Loucy (cell line): ENCODE measurements at regions not wholly inside any gene's neighbourhood (a gene's known extent, or its start where the extent isn't known, plus 50 kb on each side); places are given as distances from the start of the nearest gene placed in this dataset.

Experiments
- H2AFZ ChIP-seq: fragments of 200-600 bp; sonication (generic); 2 replicates; pipeline ENCODE4 v1.6.0; 2016; ENCODE audit warnings: antibody characterized with exemption, mild to moderate bottlenecking, low read length, moderate library complexity
- H3F3A ChIP-seq: fragments of 200-600 bp; 2 replicates; pipeline ENCODE4 v1.6.0; 2016; ENCODE audit warnings: antibody characterized with exemption, low read depth, mild to moderate bottlenecking
- H3K27me3 ChIP-seq: fragments of 200-600 bp; sonication (generic); 2 replicates; pipeline ENCODE4 v1.6.1; 2014; ENCODE audit warnings: low read length, mild to moderate bottlenecking; ENCODE audit not compliant: insufficient read depth, poor library complexity, severe bottlenecking
- H3K36me3 ChIP-seq: fragments of 200-600 bp; sonication (generic); 2 replicates; pipeline ENCODE4 v1.6.1; 2016; ENCODE audit warnings: low read length; ENCODE audit not compliant: insufficient read depth
- H3K4me1 ChIP-seq: fragments of 200-600 bp; sonication (generic); 2 replicates; pipeline ENCODE4 v1.5.1; 2014; ENCODE audit warnings: low read length, mild to moderate bottlenecking; ENCODE audit not compliant: insufficient read depth, poor library complexity, severe bottlenecking
- H3K4me2 ChIP-seq: fragments of 200-600 bp; sonication (generic); 2 replicates; pipeline ENCODE4 v1.6.0; 2014; ENCODE audit warnings: antibody characterized with exemption, low read length, low read depth, mild to moderate bottlenecking; ENCODE audit not compliant: poor library complexity, severe bottlenecking
- H3K4me3 ChIP-seq: fragments of 200-600 bp; sonication (generic); 2 replicates; pipeline ENCODE4 v1.5.1; 2014; ENCODE audit warnings: low read length, mild to moderate bottlenecking, mixed read lengths; ENCODE audit not compliant: poor library complexity, severe bottlenecking
- H3K79me2 ChIP-seq: fragments of 200-600 bp; sonication (generic); 2 replicates; pipeline ENCODE4 v1.6.1; 2014; ENCODE audit warnings: low read length; ENCODE audit not compliant: insufficient read depth
- H3K9ac ChIP-seq: fragments of 200-600 bp; sonication (generic); 2 replicates; pipeline ENCODE4 v1.6.0; 2014; ENCODE audit warnings: mild to moderate bottlenecking, low read depth, low read length, moderate library complexity; ENCODE audit not compliant: poor library complexity, severe bottlenecking
- H3K9me2 ChIP-seq: fragments of 200-600 bp; sonication (generic); replicated peaks from 2 replicates; pipeline ENCODE4 v1.6.1; 2016; ENCODE audit warnings: low read depth, low read length, mixed read lengths
- H3K9me3 ChIP-seq: fragments of 200-600 bp; sonication (generic); 2 replicates; pipeline ENCODE4 v1.6.1; 2014; ENCODE audit warnings: mild to moderate bottlenecking, antibody characterized with exemption, low read length, low read depth; ENCODE audit not compliant: insufficient read depth
- H4K20me1 ChIP-seq: fragments of 200-600 bp; sonication (generic); 2 replicates; pipeline ENCODE4 v1.6.0; 2014; ENCODE audit warnings: antibody characterized with exemption, low read length, mild to moderate bottlenecking; ENCODE audit not compliant: insufficient read depth, poor library complexity, severe bottlenecking
- EZH2phosphoT487 ChIP-seq: fragments of 200-600 bp; IDR thresholded peaks from 2 replicates; pipeline ENCODE4 v1.6.1; 2018; ENCODE audit warnings: antibody characterized with exemption, mild to moderate bottlenecking, moderate library complexity, borderline replicate concordance
- TF ChIP-seq, protein P1 (sequence below): fragments of 200-600 bp; sonication (generic); conservative IDR thresholded peaks from 2 replicates; pipeline ENCODE4 v1.5.1; 2014; ENCODE audit warnings: mild to moderate bottlenecking, antibody characterized with exemption, low read length

GRCh38 chr6:88358846-88359245 lies 192.7 kb upstream of the CNR1 start:
- H3F3A ChIP-seq: no peaks in the 10 kb centered on the region
- H3K9me2 ChIP-seq: no peaks in the 10 kb centered on the region
- no peak overlapping the region for H3K4me3 ChIP-seq
- TF ChIP-seq, protein P1, sequence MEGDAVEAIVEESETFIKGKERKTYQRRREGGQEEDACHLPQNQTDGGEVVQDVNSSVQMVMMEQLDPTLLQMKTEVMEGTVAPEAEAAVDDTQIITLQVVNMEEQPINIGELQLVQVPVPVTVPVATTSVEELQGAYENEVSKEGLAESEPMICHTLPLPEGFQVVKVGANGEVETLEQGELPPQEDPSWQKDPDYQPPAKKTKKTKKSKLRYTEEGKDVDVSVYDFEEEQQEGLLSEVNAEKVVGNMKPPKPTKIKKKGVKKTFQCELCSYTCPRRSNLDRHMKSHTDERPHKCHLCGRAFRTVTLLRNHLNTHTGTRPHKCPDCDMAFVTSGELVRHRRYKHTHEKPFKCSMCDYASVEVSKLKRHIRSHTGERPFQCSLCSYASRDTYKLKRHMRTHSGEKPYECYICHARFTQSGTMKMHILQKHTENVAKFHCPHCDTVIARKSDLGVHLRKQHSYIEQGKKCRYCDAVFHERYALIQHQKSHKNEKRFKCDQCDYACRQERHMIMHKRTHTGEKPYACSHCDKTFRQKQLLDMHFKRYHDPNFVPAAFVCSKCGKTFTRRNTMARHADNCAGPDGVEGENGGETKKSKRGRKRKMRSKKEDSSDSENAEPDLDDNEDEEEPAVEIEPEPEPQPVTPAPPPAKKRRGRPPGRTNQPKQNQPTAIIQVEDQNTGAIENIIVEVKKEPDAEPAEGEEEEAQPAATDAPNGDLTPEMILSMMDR: no peak
- no peak for TF ChIP-seq EZH2phosphoT487
- no peaks in the 10 kb centered on the region for H3K9me3 ChIP-seq
- H3K79me2 ChIP-seq: no peaks in the 10 kb centered on the region
- H3K9ac ChIP-seq: no peak overlapping the region
- H3K36me3 ChIP-seq: no peaks in the 10 kb centered on the region
- no peak overlapping the region for H3K4me2 ChIP-seq
- H2AFZ ChIP-seq: no peak overlapping the region
- no peaks in the 10 kb centered on the region for H3K27me3 ChIP-seq
- no peaks in the 10 kb centered on the region for H3K4me1 ChIP-seq
- H4K20me1 ChIP-seq: no peaks in the 10 kb centered on the region

- Histone ChIP-seq H4K20me1 (no peaks in the 10 kb centered on the region), H3K36me3 (no peaks in the 10 kb centered on the region), H3F3A (no peaks in the 10 kb centered on the region), H3K9me2 (no peaks in the 10 kb centered on the region), H2AFZ (no peak overlapping the region), H3K9me3 (no peaks in the 10 kb centered on the region), H3K9ac (no peak overlapping the region), H3K4me1 (no peaks in the 10 kb centered on the region), H3K4me3 (no peak overlapping the region), H3K27me3 (no peaks in the 10 kb centered on the region), H3K79me2 (no peaks in the 10 kb centered on the region), H3K4me2 (no peak overlapping the region)
- no peak for TF ChIP-seq EZH2phosphoT487
- TF ChIP-seq, protein P1: no peak
Measured at GRCh38 chr6:88349511-88349910, 183.4 kb upstream of the CNR1 start.

- Histone ChIP-seq H2AFZ (no peak overlapping the region), H3K9me3 (no peaks in the 10 kb centered on the region), H4K20me1 (no peaks in the 10 kb centered on the region), H3K4me2 (no peak overlapping the region), H3K4me1 (no peaks in the 10 kb centered on the region), H3K36me3 (no peaks in the 10 kb centered on the region), H3K9me2 (no peaks in the 10 kb centered on the region; the same call in 1 of the 2 replicates), H3K9ac (no peak overlapping the region), H3K79me2 (no peaks in the 10 kb centered on the region), H3K4me3 (no peak overlapping the region), H3K27me3 (no peaks in the 10 kb centered on the region), H3F3A (no peaks in the 10 kb centered on the region)
- no peak for TF ChIP-seq EZH2phosphoT487
- TF ChIP-seq, protein P1: no peak
Measured at GRCh38 chr6:88342336-88342735, 176.2 kb upstream of the CNR1 start.
